Colonic mucosa (tissue), 4 donors: ENCODE measurements at regions not wholly inside any gene's neighbourhood (a gene's known extent, or its start where the extent isn't known, plus 50 kb on each side); places are given as distances from the start of the nearest gene placed in this dataset.

Source experiments
- DNase-seq: peaks from one replicate; pipeline ENCODE4 v3.0.0-alpha.2; 2020
- H3K27ac ChIP-seq: fragments of 200-600 bp; one replicate; pipeline ENCODE4 v1.8.0; 2021
- H3K27me3 ChIP-seq: fragments of 200-600 bp; one replicate; pipeline ENCODE4 v1.8.0; 2021
- H3K36me3 ChIP-seq: fragments of 200-600 bp; one replicate; pipeline ENCODE4 v1.8.0; 2021
- H3K4me1 ChIP-seq: fragments of 200-600 bp; one replicate; pipeline ENCODE4 v1.8.0; 2021; ENCODE audit warnings: mild to moderate bottlenecking
- H3K4me3 ChIP-seq: fragments of 200-600 bp; one replicate; pipeline ENCODE4 v1.8.0; 2021
- H3K9ac ChIP-seq, 2 donors: one replicate each; pipeline ENCODE4 v1.7.0; 2013; ENCODE audit warnings: control low read depth in 2 of 2, low read depth in 2 of 2, low read length in 2 of 2
- H3K9me3 ChIP-seq: fragments of 200-600 bp; one replicate; pipeline ENCODE4 v1.8.0; 2021
- CTCF ChIP-seq: fragments of 200-600 bp; IDR thresholded peaks from one replicate; pipeline ENCODE4 v1.8.0; 2022; ENCODE audit warnings: antibody characterized with exemption, mild to moderate bottlenecking
- intact Hi-C: fragments of 100-400 bp; cut with DNase I; formaldehyde crosslinking; loops from one replicate; pipeline ENCODE4 v1.14.1; 2022
- donor health status: healthy.
- donor health status: DM: no; HTN: no; CAD: no.
- donor health status: DM: no; HTN: no; CAD: no.

DNA sequence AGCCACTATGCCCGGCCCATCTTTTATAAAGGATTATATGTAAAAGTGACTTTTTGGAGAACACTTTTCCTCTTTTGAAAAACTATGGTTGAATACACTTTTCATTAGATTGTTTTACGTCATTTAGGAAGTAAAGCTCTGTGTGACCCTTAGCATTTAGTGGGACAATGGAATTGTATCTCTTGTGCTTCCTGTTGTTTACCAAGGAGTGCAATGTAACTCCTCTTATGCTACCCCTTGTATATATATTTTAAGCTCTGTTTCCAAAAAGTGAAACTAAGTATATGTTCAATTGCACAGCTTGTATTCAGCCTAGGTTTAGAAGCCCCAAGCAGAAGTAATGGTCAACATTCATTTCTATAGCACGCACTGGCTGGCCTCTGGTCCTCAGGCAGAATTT is 183.1 kb upstream of the CITED2 start:
- Histone ChIP-seq H3K4me1 (no peaks in the 10 kb centered on the region), H3K36me3 (no peaks in the 10 kb centered on the region), H3K9ac (no peak overlapping the region), H3K9me3 (no peaks in the 10 kb centered on the region), H3K4me3 (no peak overlapping the region), H3K27me3 (no peaks in the 10 kb centered on the region), H3K27ac (no peak overlapping the region)
- no peak for DNase-seq
- TF ChIP-seq CTCF: no peak
- intact Hi-C loops: no loop called here

DNA sequence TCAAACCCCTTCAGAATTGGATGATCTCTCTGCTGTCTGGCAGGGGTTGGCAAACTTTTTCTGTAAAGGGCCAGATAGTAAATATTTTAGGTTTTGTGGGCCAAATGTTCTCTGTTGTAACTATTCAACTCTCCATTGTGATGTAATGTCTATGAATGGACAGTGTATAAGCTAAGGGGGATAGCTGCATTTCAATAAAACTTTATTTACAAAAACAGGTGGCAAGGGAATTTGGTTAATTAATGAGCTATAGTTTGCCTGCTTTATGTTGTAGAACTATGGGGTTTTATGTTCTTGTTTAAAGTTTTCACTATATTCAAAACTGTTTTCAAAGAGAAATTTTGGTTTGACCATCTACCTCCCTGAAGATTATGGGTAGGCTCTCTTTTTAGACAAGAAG is 182.1 kb upstream of the CITED2 start:
- TF ChIP-seq CTCF: no peak
- no peak overlapping the region for H3K4me3 ChIP-seq
- no peak overlapping the region for H3K27ac ChIP-seq
- H3K4me1 ChIP-seq: no peaks in the 10 kb centered on the region
- no peak overlapping the region for H3K9ac ChIP-seq
- DNase-seq: no peak
- no peaks in the 10 kb centered on the region for H3K27me3 ChIP-seq
- H3K36me3 ChIP-seq: no peaks in the 10 kb centered on the region
- intact Hi-C loops: no loop called here
- H3K9me3 ChIP-seq: no peaks in the 10 kb centered on the region

DNA sequence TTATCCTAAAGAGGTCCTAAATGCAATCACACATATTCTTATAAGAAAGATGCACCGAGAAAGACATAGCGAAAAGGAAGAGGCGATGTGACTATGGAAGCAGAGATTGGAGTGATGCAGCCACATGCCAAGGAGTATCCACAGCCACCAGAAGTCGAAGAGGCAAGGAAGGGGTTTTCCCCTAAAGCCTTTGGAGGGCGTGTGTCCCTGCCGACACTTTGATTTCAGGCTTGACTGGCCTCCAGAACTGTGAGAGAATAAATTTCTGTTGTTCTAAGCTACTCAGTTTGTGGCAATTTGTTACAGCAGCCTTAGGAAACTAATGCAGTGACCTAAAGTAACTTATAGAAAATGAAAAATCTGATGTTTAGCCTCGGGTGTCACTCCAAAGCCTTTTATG is 179.5 kb upstream of the CITED2 start:
- Histone ChIP-seq H3K4me3 (no peak overlapping the region), H3K9me3 (no peaks in the 10 kb centered on the region), H3K27me3 (no peaks in the 10 kb centered on the region), H3K27ac (no peak overlapping the region), H3K9ac (no peak overlapping the region), H3K36me3 (no peaks in the 10 kb centered on the region), H3K4me1 (no peaks in the 10 kb centered on the region)
- intact Hi-C loops: no loop called here
- DNase-seq: no peak
- TF ChIP-seq CTCF: no peak

- Histone ChIP-seq H3K36me3 (no peaks in the 10 kb centered on the region), H3K27me3 (no peaks in the 10 kb centered on the region), H3K27ac (no peak overlapping the region), H3K9ac (no peak overlapping the region), H3K4me1 (no peaks in the 10 kb centered on the region), H3K4me3 (no peak overlapping the region), H3K9me3 (no peaks in the 10 kb centered on the region)
- no peak for DNase-seq
- no peak for TF ChIP-seq CTCF
- intact Hi-C loops: no loop called here
These were observed 176.9 kb upstream of the CITED2 start for GRCh38 chr6:139551376-139551775.

DNA sequence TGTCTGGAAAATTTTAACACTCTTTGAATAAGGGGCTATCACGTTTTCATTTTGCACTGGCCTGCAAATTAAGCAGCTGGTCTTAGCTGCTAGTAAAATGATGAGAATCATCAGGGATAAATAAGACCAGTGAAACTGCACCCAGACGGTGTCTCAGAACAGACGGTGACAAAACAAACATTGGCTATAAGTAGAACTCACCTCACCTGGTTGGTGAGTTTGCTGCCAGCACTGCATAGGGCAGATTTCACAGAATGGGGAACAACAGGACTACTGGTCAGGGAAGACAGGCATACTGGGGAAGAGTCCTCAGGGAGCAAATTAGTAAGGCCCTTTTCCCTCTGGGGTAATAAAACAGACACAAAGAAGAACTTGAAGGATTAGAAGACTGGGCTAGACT is 175.9 kb upstream of the CITED2 start:
- DNase-seq: no peak
- no peaks in the 10 kb centered on the region for H3K4me1 ChIP-seq
- TF ChIP-seq CTCF: no peak
- H3K4me3 ChIP-seq: no peak overlapping the region
- no peaks in the 10 kb centered on the region for H3K36me3 ChIP-seq
- H3K9me3 ChIP-seq: no peaks in the 10 kb centered on the region
- H3K27ac ChIP-seq: no peak overlapping the region
- H3K9ac ChIP-seq: no peak overlapping the region
- no peaks in the 10 kb centered on the region for H3K27me3 ChIP-seq
- intact Hi-C loops: no loop called here

GRCh38 chr6:139549561-139550070 is 175.2 kb upstream of the CITED2 start:
- Histone ChIP-seq H3K4me1 (no peaks in the 10 kb centered on the region), H3K9me3 (no peaks in the 10 kb centered on the region), H3K4me3 (no peak overlapping the region), H3K27me3 (no peaks in the 10 kb centered on the region), H3K36me3 (no peaks in the 10 kb centered on the region), H3K27ac (no peak overlapping the region), H3K9ac (no peak overlapping the region)
- no peak for DNase-seq
- no peak for TF ChIP-seq CTCF
- intact Hi-C loops: no loop called here
